ENCODE measurements at regions not wholly inside any gene's neighbourhood (a gene's known extent, or its start where the extent isn't known, plus 50 kb on each side); places are given as distances from the start of the nearest gene placed in this dataset.

GRCh38 chr1:157272729-157273524 is 134.7 kb upstream of the ETV3 start:
- Mint-ChIP-seq H3K4me3 (no peak overlapping the region), H3K4me1 (no peaks in the 10 kb centered on the region), H3K9me3 (no peaks in the 10 kb centered on the region), H3K27me3 (ENCODE audit: low read depth in 2 of 2) (peaks cover 0 to 12% of the 10 kb centered on the region in 2 donors), H3K36me3 (no peaks in the 10 kb centered on the region), H3K27ac (no peak overlapping the region)
- intact Hi-C loops (cut with micrococcal nuclease), result no loop called here
- H3K27me3 ChIP-seq (ENCODE audit: control insufficient read depth, insufficient read depth, low read length), result no peaks in the 10 kb centered on the region
- ATAC-seq (no peak), DNase-seq (no peak)
- no peak overlapping the region for H3K4me3 ChIP-seq (ENCODE audit: low read length)
- no peaks in the 10 kb centered on the region for H3K36me3 ChIP-seq (ENCODE audit: control insufficient read depth, insufficient read depth, low read length)
- H3K4me1 ChIP-seq (ENCODE audit: control insufficient read depth, insufficient read depth, low read length), result peaks cover 11% of the 10 kb centered on the region
- WGBS (ENCODE audit: insufficient coverage), result 98% methylated on average over 6 of the region's 6 CpGs
- no peak overlapping the region for H3K27ac ChIP-seq (ENCODE audit: low read length)
- TF ChIP-seq CTCF (IDR thresholded peaks at IDR 0.05), result no peak
- H3K9me3 ChIP-seq (ENCODE audit: control insufficient read depth, insufficient read depth, low read length), result no peaks in the 10 kb centered on the region

GRCh38 chr1:157272264-157272663 is 134.1 kb upstream of the ETV3 start:
- intact Hi-C loops (cut with micrococcal nuclease), result no loop called here

GRCh38 chr1:157270705-157271274 is 132.6 kb upstream of the ETV3 start:
- Histone ChIP-seq H3K36me3 (ENCODE audit: control insufficient read depth, insufficient read depth, low read length) (no peaks in the 10 kb centered on the region), H3K9me3 (ENCODE audit: control insufficient read depth, insufficient read depth, low read length) (no peaks in the 10 kb centered on the region), H3K4me3 (ENCODE audit: low read length) (no peak overlapping the region), H3K27me3 (ENCODE audit: control insufficient read depth, insufficient read depth, low read length) (no peaks in the 10 kb centered on the region), H3K4me1 (ENCODE audit: control insufficient read depth, insufficient read depth, low read length) (peaks cover 11% of the 10 kb centered on the region), H3K27ac (ENCODE audit: low read length) (no peak overlapping the region)
- Mint-ChIP-seq H3K9me3 (no peaks in the 10 kb centered on the region), H3K36me3 (no peaks in the 10 kb centered on the region), H3K4me3 (no peak overlapping the region), H3K27me3 (ENCODE audit: low read depth in 2 of 2) (peaks cover 15 to 17% of the 10 kb centered on the region in 2 donors), H3K4me1 (no peaks in the 10 kb centered on the region), H3K27ac (no peak overlapping the region)
- ATAC-seq, result no peak
- no peak for TF ChIP-seq CTCF (IDR thresholded peaks at IDR 0.05)
- WGBS (ENCODE audit: insufficient coverage), result 65% methylated on average over 4 of the region's 4 CpGs
- DNase-seq, result no peak
- intact Hi-C loops (cut with micrococcal nuclease), result no loop called here

More at GRCh38 chr1:157272264-157272663, 134.1 kb upstream of the ETV3 start:
- Mint-ChIP-seq H3K4me3 (no peak overlapping the region), H3K4me1 (no peaks in the 10 kb centered on the region), H3K27me3 (ENCODE audit: low read depth in 2 of 2) (peaks cover 6 to 13% of the 10 kb centered on the region in 2 donors), H3K27ac (no peak overlapping the region), H3K9me3 (no peaks in the 10 kb centered on the region), H3K36me3 (no peaks in the 10 kb centered on the region)
- H3K4me3 ChIP-seq (ENCODE audit: low read length), result no peak overlapping the region
- H3K27me3 ChIP-seq (ENCODE audit: control insufficient read depth, insufficient read depth, low read length), result no peaks in the 10 kb centered on the region
- no peaks in the 10 kb centered on the region for H3K36me3 ChIP-seq (ENCODE audit: control insufficient read depth, insufficient read depth, low read length)
- DNase-seq (no peak), ATAC-seq (no peak)
- TF ChIP-seq CTCF (IDR thresholded peaks at IDR 0.05), result no peak
- peaks cover 11% of the 10 kb centered on the region for H3K4me1 ChIP-seq (ENCODE audit: control insufficient read depth, insufficient read depth, low read length)
- H3K9me3 ChIP-seq (ENCODE audit: control insufficient read depth, insufficient read depth, low read length), result no peaks in the 10 kb centered on the region
- H3K27ac ChIP-seq (ENCODE audit: low read length), result no peak overlapping the region
